Lung (tissue), 11 donors: ENCODE measurements at regions not wholly inside any gene's neighbourhood (a gene's known extent, or its start where the extent isn't known, plus 50 kb on each side); places are given as distances from the start of the nearest gene placed in this dataset.

Source experiments
- ATAC-seq: fragments of 200-7000 bp; cut with Tn5 transposase; one replicate; pipeline ENCODE4 v1.9.1; 2020; ENCODE audit warnings: moderate number of reproducible peaks; ENCODE audit not compliant: insufficient read depth, low FRiP score
- DNase-seq, 3 donors: peaks; one replicate each; pipeline ENCODE4 v3.0.0-alpha.2; 2013 to 2017
- H3K27ac ChIP-seq, 2 donors: one replicate each; pipeline ENCODE4 v1.5.1; 2013; ENCODE audit warnings: mild to moderate bottlenecking in 2 of 2, moderate library complexity in 2 of 2, control low read depth in 1 of 2, inconsistent platforms in 1 of 2, low read depth in 1 of 2, low read length in 1 of 2
- H3K27me3 ChIP-seq, 3 donors: one replicate each; pipeline ENCODE4 v1.5.1; 2013; ENCODE audit warnings: low read length in 2 of 3; ENCODE audit not compliant: control insufficient read depth in 3 of 3, insufficient read depth in 3 of 3
- H3K36me3 ChIP-seq, 4 donors: one replicate each; pipeline ENCODE4 v1.5.1; 2013; ENCODE audit warnings: low read length in 4 of 4, mild to moderate bottlenecking in 1 of 4, moderate library complexity in 1 of 4; ENCODE audit not compliant: control insufficient read depth in 4 of 4, insufficient read depth in 4 of 4
- H3K4me1 ChIP-seq, 5 donors: one replicate each; pipeline ENCODE4 v1.5.1; 2013; ENCODE audit warnings: low read length in 5 of 5, mild to moderate bottlenecking in 2 of 5, moderate library complexity in 1 of 5; ENCODE audit not compliant: control insufficient read depth in 5 of 5, insufficient read depth in 5 of 5
- H3K4me3 ChIP-seq: one replicate; pipeline ENCODE4 v1.5.1; 2013; ENCODE audit warnings: mild to moderate bottlenecking, control low read depth, moderate library complexity
- H3K9ac ChIP-seq, 2 donors: one replicate each; pipeline ENCODE4 v1.5.1; 2013; ENCODE audit warnings: low read length in 2 of 2, control low read depth in 1 of 2; ENCODE audit not compliant: insufficient read depth in 1 of 2
- H3K9me3 ChIP-seq, 4 donors: one replicate each; pipeline ENCODE4 v1.5.1; 2013; ENCODE audit warnings: low read length in 3 of 4, mild to moderate bottlenecking in 1 of 4, moderate library complexity in 1 of 4; ENCODE audit not compliant: control insufficient read depth in 4 of 4, insufficient read depth in 3 of 4
- CTCF ChIP-seq: IDR thresholded peaks from 2 replicates; pipeline ENCODE4 v1.5.1; 2012; ENCODE audit warnings: mild to moderate bottlenecking; ENCODE audit errors: control extremely low read depth, extremely low read depth
- WGBS, 2 donors: extraction: QIAGEN DNeasy Blood & Tissue Kit; methylation state at CpG; one replicate each; pipeline ENCODE4 v1.1.7; 2013; 5-methylcytosine and 5-hydroxymethylcytosine counted together
- donor health status: control.
- donor health status: control.
- donor health status: Bipolar disorder and iron deficiency.
- donor health status: healthy.
- donor health status: DM: yes; HTN: yes; CAD: no.

DNA sequence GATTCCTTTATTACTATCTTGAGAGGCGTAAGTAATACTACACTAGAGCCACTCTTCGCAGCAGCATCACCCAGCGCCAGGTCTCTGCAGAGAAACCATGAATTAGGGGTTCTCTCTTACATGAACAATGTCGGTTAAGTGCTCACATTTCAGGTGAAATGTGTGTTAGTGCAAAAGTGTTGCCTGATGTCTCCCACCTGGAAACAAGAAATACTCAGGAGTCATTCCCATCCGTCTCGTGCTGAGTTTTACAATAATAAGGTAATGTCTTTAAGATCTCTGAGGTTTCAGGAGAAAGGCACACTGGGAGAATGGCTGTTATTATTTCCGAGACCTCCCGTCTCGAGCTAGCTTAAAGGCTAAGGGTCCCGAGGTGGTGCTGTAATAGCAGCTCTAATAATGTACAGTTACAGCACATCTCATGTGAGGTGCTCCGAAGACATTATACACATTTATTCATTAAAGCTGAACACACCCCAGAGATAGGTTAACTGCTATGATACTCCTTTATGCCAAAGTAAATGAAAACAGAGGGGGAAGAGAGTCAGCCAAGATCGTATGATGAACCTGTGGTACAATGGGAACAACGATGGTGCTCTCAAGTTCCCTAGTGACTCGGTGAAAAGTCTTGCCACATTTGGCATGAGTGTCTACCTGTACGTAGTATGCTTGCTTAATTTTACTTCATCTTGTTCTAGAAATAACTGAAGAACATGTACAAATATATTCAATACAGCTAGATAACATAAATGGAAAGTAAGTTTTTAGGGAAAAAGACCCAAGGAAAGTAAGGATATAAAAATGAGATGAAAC, 458.3 kb upstream of the CITED2 start:
- Histone ChIP-seq H3K9me3 (no peaks in the 10 kb centered on the region), H3K4me1 (peaks cover 0 to 3% (median 0%) of the 10 kb centered on the region in 5 donors), H3K9ac (no peak overlapping the region), H3K27me3 (no peaks in the 10 kb centered on the region), H3K4me3 (no peak overlapping the region), H3K27ac (no peak overlapping the region), H3K36me3 (no peaks in the 10 kb centered on the region)
- ATAC-seq, result no peak
- no peak for TF ChIP-seq CTCF
- DNase-seq, result no peak
- WGBS, 2 donors, result 85 to 87% methylated on average over 15 of the region's 15 CpGs

DNA sequence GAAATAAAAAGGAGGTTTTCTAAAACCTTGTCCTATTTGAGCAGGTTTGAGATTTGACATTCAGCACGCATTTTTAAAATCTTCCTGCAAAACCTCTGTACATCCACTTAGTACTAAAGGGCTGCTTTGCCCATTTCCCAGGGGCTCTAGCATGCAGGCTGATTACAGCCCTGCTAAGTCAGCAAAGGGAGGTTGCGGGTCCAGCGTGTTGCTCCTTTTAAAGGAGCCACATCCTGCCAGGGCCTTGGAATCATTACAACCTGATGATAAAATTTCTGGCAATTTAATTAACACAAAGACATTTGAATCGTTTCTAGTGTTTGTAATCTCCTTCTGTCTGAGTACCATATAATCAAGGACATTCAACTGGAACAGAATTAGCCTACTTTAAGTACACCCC, 455.1 kb upstream of the CITED2 start:
- 67 to 85% methylated on average over 4 of the region's 4 CpGs for WGBS, 2 donors
- H3K9me3 ChIP-seq, result no peaks in the 10 kb centered on the region
- ATAC-seq (no peak), DNase-seq (no peak)
- H3K9ac ChIP-seq, result no peak overlapping the region
- no peak overlapping the region for H3K27ac ChIP-seq
- no peaks in the 10 kb centered on the region for H3K27me3 ChIP-seq
- H3K4me1 ChIP-seq, result peaks cover 0 to 3% (median 0%) of the 10 kb centered on the region in 5 donors
- no peak for TF ChIP-seq CTCF
- H3K36me3 ChIP-seq, result no peaks in the 10 kb centered on the region
- no peak overlapping the region for H3K4me3 ChIP-seq

- WGBS, 2 donors, result 83 to 94% methylated on average over 10 of the region's 10 CpGs
- no peak overlapping the region for H3K4me3 ChIP-seq
- H3K9ac ChIP-seq, result no peak overlapping the region
- no peak for DNase-seq
- peaks cover 0 to 3% (median 0%) of the 10 kb centered on the region in 5 donors for H3K4me1 ChIP-seq
- TF ChIP-seq CTCF, result no peak
- H3K27ac ChIP-seq, result no peak overlapping the region
- no peaks in the 10 kb centered on the region for H3K9me3 ChIP-seq
- H3K36me3 ChIP-seq, result no peaks in the 10 kb centered on the region
- no peaks in the 10 kb centered on the region for H3K27me3 ChIP-seq
- ATAC-seq, result no peak
Observed at GRCh38 chr6:139828751-139829519, 454.5 kb upstream of the CITED2 start.
